ENCODE measurements at regions not wholly inside any gene's neighbourhood (a gene's known extent, or its start where the extent isn't known, plus 50 kb on each side); places are given as distances from the start of the nearest gene placed in this dataset.

DNA sequence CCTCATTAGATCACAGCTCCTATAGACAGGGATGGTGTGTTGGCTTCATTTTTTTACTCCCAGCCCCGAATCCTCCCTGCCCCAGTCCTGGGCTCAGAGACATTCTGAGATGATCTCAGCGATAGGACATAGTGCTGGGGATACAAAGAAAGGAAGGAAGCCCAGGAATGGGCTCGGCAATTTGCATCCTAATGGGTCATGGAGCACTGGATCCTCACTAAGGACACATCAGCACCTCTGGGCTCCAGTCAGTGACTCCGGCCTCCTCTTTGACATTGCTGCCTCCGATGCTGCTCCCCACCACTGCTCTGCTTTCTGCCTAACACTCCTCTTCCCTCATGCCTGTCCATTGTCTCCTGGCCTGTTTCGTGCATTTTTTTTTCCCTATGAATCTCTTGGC lies 489.1 kb downstream of the STK39 start:
- TF ChIP-seq, protein P1, sequence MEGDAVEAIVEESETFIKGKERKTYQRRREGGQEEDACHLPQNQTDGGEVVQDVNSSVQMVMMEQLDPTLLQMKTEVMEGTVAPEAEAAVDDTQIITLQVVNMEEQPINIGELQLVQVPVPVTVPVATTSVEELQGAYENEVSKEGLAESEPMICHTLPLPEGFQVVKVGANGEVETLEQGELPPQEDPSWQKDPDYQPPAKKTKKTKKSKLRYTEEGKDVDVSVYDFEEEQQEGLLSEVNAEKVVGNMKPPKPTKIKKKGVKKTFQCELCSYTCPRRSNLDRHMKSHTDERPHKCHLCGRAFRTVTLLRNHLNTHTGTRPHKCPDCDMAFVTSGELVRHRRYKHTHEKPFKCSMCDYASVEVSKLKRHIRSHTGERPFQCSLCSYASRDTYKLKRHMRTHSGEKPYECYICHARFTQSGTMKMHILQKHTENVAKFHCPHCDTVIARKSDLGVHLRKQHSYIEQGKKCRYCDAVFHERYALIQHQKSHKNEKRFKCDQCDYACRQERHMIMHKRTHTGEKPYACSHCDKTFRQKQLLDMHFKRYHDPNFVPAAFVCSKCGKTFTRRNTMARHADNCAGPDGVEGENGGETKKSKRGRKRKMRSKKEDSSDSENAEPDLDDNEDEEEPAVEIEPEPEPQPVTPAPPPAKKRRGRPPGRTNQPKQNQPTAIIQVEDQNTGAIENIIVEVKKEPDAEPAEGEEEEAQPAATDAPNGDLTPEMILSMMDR (IDR thresholded peaks at IDR 0.05; ENCODE audit: low read depth, low read length, missing control alignments): no peak
- no peak for DNase-seq (ENCODE audit: extremely low read depth, low read depth)
- H3K4me3 ChIP-seq (replicated peaks; ENCODE audit: low read depth, low read length): no peak overlapping the region

DNA sequence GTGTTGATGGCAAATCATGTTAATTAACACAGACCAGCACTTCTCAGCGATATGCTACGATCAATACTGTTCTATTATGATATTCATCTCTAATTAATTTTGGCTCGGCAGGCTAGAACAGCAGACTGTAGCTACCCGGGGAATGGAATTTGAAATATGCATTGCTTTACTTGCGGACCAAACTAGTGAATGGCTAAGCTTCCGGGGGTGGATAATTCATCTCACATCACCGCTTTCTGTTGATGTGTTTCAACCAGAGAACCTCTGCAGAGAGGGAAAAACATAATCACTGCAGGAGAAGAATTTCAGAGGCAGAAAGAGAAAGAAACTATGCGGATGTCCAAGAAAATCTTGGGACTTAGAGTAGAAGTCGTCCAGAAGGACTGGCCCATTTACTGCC lies 490.9 kb downstream of the STK39 start:
- TF ChIP-seq, protein P1 (IDR thresholded peaks at IDR 0.05; ENCODE audit: low read depth, low read length, missing control alignments): no peak
- H3K4me3 ChIP-seq (replicated peaks; ENCODE audit: low read depth, low read length): no peak overlapping the region
- no peak for DNase-seq (ENCODE audit: extremely low read depth, low read depth)

DNA sequence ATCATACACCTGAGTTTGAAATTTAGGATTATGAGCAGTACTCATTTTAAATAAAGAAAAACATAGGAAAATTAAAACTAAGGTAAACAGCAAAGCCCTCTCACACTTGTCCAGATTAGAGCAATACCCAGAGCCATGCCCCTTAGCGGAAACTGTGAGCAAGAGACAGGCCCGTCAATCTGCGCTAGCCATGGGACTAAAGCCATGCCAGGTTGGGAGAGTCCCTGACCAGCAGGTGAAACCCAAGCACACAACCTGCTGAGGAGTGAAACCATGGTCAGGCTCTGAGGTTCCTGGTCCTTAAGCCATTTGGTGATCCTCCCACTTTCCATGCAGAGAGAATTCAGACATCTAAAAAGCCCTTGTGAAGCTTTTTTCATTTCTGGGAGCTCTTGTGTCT lies 494.3 kb downstream of the STK39 start:
- H3K4me3 ChIP-seq (replicated peaks; ENCODE audit: low read depth, low read length): no peak overlapping the region
- no peak for DNase-seq (ENCODE audit: extremely low read depth, low read depth)
- TF ChIP-seq, protein P1 (IDR thresholded peaks at IDR 0.05; ENCODE audit: low read depth, low read length, missing control alignments): no peak

DNA sequence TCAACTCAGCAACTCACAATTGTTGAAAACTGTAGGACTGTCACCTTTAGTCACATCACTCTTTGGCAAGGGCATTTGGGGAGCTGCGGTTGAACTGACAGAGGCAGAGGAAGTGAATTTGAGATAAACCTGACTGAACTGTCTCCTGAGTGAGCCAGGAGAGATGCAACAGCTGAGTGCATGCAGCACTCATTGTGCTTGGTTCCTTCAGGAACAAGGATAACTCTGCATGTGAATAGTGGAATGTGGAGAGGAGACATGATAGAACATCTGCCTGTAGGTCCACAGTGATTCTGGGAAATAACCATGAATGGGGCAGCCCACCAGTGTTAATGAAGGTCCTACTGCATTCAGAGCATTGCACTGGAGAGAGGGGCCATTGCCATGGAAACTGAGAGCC lies 494.7 kb downstream of the STK39 start:
- no peak overlapping the region for H3K4me3 ChIP-seq (replicated peaks; ENCODE audit: low read depth, low read length)
- no peak for DNase-seq (ENCODE audit: extremely low read depth, low read depth)
- TF ChIP-seq, protein P1 (IDR thresholded peaks at IDR 0.05; ENCODE audit: low read depth, low read length, missing control alignments): no peak

DNA sequence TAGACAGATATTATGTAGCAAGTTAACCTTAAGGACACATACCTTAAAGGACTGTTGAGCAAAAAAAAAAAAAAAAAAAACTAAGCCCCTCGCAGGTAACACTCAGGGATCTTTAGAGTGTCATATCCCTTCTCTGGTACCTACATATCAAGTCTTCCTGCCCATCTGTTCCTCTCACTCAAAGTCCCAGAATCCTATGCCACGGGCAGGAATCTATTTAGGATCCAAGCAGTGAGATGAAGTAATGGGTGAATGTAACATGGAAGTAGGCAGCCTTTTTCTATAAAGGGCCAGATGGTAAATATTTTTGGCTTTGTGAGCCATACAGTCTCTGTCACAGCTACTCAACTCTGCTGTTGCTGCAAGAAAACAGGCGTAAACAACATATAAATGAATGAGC lies 496.7 kb downstream of the STK39 start:
- H3K4me3 ChIP-seq (replicated peaks; ENCODE audit: low read depth, low read length): no peak overlapping the region
- DNase-seq (ENCODE audit: extremely low read depth, low read depth): no peak
- TF ChIP-seq, protein P1 (IDR thresholded peaks at IDR 0.05; ENCODE audit: low read depth, low read length, missing control alignments): no peak

DNA sequence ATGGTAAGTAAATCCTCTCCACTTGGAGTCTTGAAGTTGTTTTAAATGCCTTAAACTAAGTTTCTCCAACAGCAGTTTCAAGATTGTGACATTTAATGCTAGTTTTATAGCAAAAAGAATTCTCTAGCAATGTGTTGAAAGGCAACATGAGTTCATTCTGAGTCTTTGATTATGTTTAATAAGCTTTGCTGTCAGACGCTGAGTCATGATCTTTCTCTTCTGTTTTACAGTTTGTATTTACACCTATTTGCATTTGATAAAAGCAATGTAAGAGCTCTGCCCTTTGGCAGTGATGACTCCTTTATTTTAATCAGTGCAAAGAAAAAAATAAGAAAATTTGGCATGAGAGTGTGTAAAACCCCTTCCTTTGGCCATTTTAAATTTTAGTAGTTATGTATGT lies 497.7 kb downstream of the STK39 start:
- no peak overlapping the region for H3K4me3 ChIP-seq (replicated peaks; ENCODE audit: low read depth, low read length)
- TF ChIP-seq, protein P1 (IDR thresholded peaks at IDR 0.05; ENCODE audit: low read depth, low read length, missing control alignments): no peak
- no peak for DNase-seq (ENCODE audit: extremely low read depth, low read depth)

DNA sequence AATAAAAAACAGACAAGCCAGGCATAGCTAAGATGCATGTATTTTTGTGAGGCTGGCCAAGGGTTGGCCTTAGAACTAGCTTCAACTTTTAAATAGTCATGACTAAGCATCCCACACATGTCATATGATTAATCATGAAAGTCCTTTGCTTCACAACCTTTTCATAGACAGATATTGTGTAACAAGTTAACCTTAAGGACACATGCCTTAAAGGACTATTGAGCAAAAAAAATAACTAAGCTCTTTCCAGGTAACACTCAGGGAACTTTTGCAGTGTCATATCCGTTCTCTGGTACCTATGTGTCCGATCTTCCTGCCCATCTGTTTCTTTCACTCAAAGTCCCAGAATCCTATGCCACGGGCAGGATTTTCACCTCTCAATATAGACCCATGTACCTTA lies 498.4 kb downstream of the STK39 start:
- TF ChIP-seq, protein P1 (IDR thresholded peaks at IDR 0.05; ENCODE audit: low read depth, low read length, missing control alignments): no peak
- no peak for DNase-seq (ENCODE audit: extremely low read depth, low read depth)
- H3K4me3 ChIP-seq (replicated peaks; ENCODE audit: low read depth, low read length): no peak overlapping the region
